H9 (cell line): ENCODE measurements at regions not wholly inside any gene's neighbourhood (a gene's known extent, or its start where the extent isn't known, plus 50 kb on each side); places are given as distances from the start of the nearest gene placed in this dataset.
"Not testable (repeated sequence)": the region's sequence is repeated elsewhere in the genome, so short reads cannot be mapped to it uniquely, and the experiment has no call there.

Source experiments
- DNase-seq: peaks from one replicate; pipeline ENCODE4 v3.0.0-alpha.2; 2017
- H2AFZ ChIP-seq: one replicate; pipeline ENCODE4 v1.6.1; 2013; ENCODE audit warnings: mild to moderate bottlenecking, low read length, control low read depth, moderate library complexity
- H2AK5ac ChIP-seq: 2 replicates; pipeline ENCODE4 v1.6.1; 2013; ENCODE audit warnings: low read length, control low read depth, mixed read lengths; ENCODE audit not compliant: insufficient read length
- H2BK120ac ChIP-seq: one replicate; pipeline ENCODE4 v1.6.1; 2013; ENCODE audit warnings: low read depth, mild to moderate bottlenecking, low read length, control low read depth, inconsistent platforms; ENCODE audit not compliant: poor library complexity, severe bottlenecking
- H2BK12ac ChIP-seq: 2 replicates; pipeline ENCODE4 v1.6.1; 2013; ENCODE audit warnings: low read length, control low read depth, mixed read lengths, low read depth; ENCODE audit not compliant: insufficient read length
- H2BK15ac ChIP-seq: 2 replicates; pipeline ENCODE4 v1.6.1; 2013; ENCODE audit warnings: low read depth, low read length, control low read depth
- H2BK20ac ChIP-seq: one replicate; pipeline ENCODE4 v1.6.1; 2013; ENCODE audit warnings: low read depth, mild to moderate bottlenecking, low read length, control low read depth, inconsistent platforms; ENCODE audit not compliant: poor library complexity, severe bottlenecking
- H2BK5ac ChIP-seq: 2 replicates; pipeline ENCODE4 v1.6.1; 2013; ENCODE audit warnings: low read length, control low read depth, mixed read lengths; ENCODE audit not compliant: insufficient read length
- H3K14ac ChIP-seq: 2 replicates; pipeline ENCODE4 v1.6.1; 2013; ENCODE audit warnings: low read length, control low read depth; ENCODE audit not compliant: insufficient read depth
- H3K18ac ChIP-seq: 2 replicates; pipeline ENCODE4 v1.6.1; 2013; ENCODE audit warnings: low read depth, mild to moderate bottlenecking, mixed read lengths, low read length, control low read depth; ENCODE audit not compliant: insufficient read length
- H3K23ac ChIP-seq: 2 replicates; pipeline ENCODE4 v1.6.1; 2013; ENCODE audit warnings: low read length, control low read depth, mixed read lengths, low read depth; ENCODE audit not compliant: insufficient read length
- H3K23me2 ChIP-seq: 2 replicates; pipeline ENCODE4 v1.6.1; 2013; ENCODE audit warnings: low read depth, mild to moderate bottlenecking, mixed read lengths, low read length, control low read depth; ENCODE audit not compliant: insufficient read length, poor library complexity, severe bottlenecking
- H3K27ac ChIP-seq: 2 replicates; pipeline ENCODE4 v1.5.1; 2013; ENCODE audit warnings: low read length, control low read depth, mixed read lengths, low read depth; ENCODE audit not compliant: insufficient read length
- H3K27me3 ChIP-seq: 2 replicates; pipeline ENCODE4 v1.6.1; 2013; ENCODE audit warnings: low read length, control low read depth, inconsistent platforms; ENCODE audit not compliant: insufficient read depth
- H3K4ac ChIP-seq: 2 replicates; pipeline ENCODE4 v1.6.1; 2013; ENCODE audit warnings: low read depth, mild to moderate bottlenecking, control low read depth, inconsistent platforms, low read length, moderate library complexity
- H3K4me1 ChIP-seq: 2 replicates; pipeline ENCODE4 v1.6.1; 2013; ENCODE audit warnings: low read length, control low read depth, inconsistent platforms; ENCODE audit not compliant: insufficient read depth
- H3K4me2 ChIP-seq: 2 replicates; pipeline ENCODE4 v1.6.1; 2013; ENCODE audit warnings: low read length, control low read depth, mixed read lengths; ENCODE audit not compliant: insufficient read length, insufficient read depth
- H3K56ac ChIP-seq: 2 replicates; pipeline ENCODE4 v1.6.1; 2013; ENCODE audit warnings: low read depth, mild to moderate bottlenecking, mixed read lengths, low read length, control low read depth; ENCODE audit not compliant: insufficient read length
- H3K79me1 ChIP-seq: 2 replicates; pipeline ENCODE4 v1.6.1; 2013; ENCODE audit warnings: low read depth, mild to moderate bottlenecking, moderate library complexity, low read length, control low read depth, inconsistent platforms; ENCODE audit not compliant: insufficient read depth, poor library complexity, severe bottlenecking
- H3K79me2 ChIP-seq: 2 replicates; pipeline ENCODE4 v1.6.1; 2013; ENCODE audit warnings: low read length, control low read depth, inconsistent platforms; ENCODE audit not compliant: insufficient read depth
- H3K9ac ChIP-seq: 2 replicates; pipeline ENCODE4 v1.6.1; 2013; ENCODE audit warnings: low read length, control low read depth, mixed read lengths; ENCODE audit not compliant: insufficient read length; ENCODE audit errors: extremely low read depth
- H3K9me3 ChIP-seq: one replicate; pipeline ENCODE4 v1.6.1; 2013; ENCODE audit warnings: low read depth, low read length, inconsistent platforms; ENCODE audit not compliant: control insufficient read depth
- H3T11ph ChIP-seq: one replicate; pipeline ENCODE4 v1.6.1; 2013; ENCODE audit warnings: mild to moderate bottlenecking, low read length, control low read depth, inconsistent platforms
- H4K20me1 ChIP-seq: one replicate; pipeline ENCODE4 v1.6.1; 2013; ENCODE audit not compliant: control insufficient read depth, insufficient read length, insufficient read depth
- H4K5ac ChIP-seq: 2 replicates; pipeline ENCODE4 v1.6.1; 2013; ENCODE audit warnings: low read depth, mild to moderate bottlenecking, mixed read lengths, low read length, control low read depth; ENCODE audit not compliant: insufficient read length
- H4K8ac ChIP-seq: replicated peaks from 2 replicates; pipeline ENCODE4 v1.6.1; 2013; ENCODE audit warnings: low read length, control low read depth, mixed read lengths, low read depth; ENCODE audit not compliant: insufficient read length
- H4K91ac ChIP-seq: 2 replicates; pipeline ENCODE4 v1.6.1; 2013; ENCODE audit warnings: low read depth, mild to moderate bottlenecking, moderate library complexity, mixed read lengths, low read length, control low read depth; ENCODE audit not compliant: insufficient read length
- H3K27ac Mint-ChIP-seq, 3 experiments: 2 replicates in 2 of 3; 3 replicates in 1 of 3; pipeline ENCODE4 v1.8.0; 2020 to 2021; ENCODE audit warnings: mixed read lengths in 3 of 3, mild to moderate bottlenecking in 1 of 3, moderate library complexity in 1 of 3
- H3K27me3 Mint-ChIP-seq: 2 replicates; pipeline ENCODE4 v1.8.0; 2021; ENCODE audit warnings: low read depth, mild to moderate bottlenecking, moderate library complexity, mixed read lengths
- H3K36me3 Mint-ChIP-seq, 3 experiments: 2 replicates in 2 of 3; 3 replicates in 1 of 3; pipeline ENCODE4 v1.8.0; 2020 to 2021; ENCODE audit warnings: low read depth in 3 of 3, mixed read lengths in 3 of 3; ENCODE audit not compliant: insufficient read depth in 1 of 3
- H3K4me1 Mint-ChIP-seq, 2 experiments: 2 replicates each; pipeline ENCODE4 v1.8.0; 2020; ENCODE audit warnings: mixed read lengths in 2 of 2
- H3K4me3 Mint-ChIP-seq, 2 experiments: 2 replicates in 1 of 2; 3 replicates in 1 of 2; pipeline ENCODE4 v1.8.0; 2020 to 2021; ENCODE audit warnings: mild to moderate bottlenecking in 2 of 2, mixed read lengths in 2 of 2, moderate library complexity in 1 of 2
- H3K9me3 Mint-ChIP-seq, 2 experiments: 2 replicates in 1 of 2; 3 replicates in 1 of 2; pipeline ENCODE4 v1.8.0; 2020; ENCODE audit warnings: mild to moderate bottlenecking in 2 of 2, mixed read lengths in 2 of 2, moderate library complexity in 1 of 2
- CTCF ChIP-seq: fragments of 200-600 bp; sonication (generic); conservative IDR thresholded peaks from 3 replicates; pipeline ENCODE4 v1.8.0; 2021; ENCODE audit warnings: antibody characterized with exemption, mild to moderate bottlenecking
- WGBS: extraction: QIAGEN DNeasy Blood & Tissue Kit; methylation state at CpG from one replicate; pipeline ENCODE4 v1.1.7; 2013; ENCODE audit warnings: missing lambda C conversion rate, low lambda C conversion rate, mixed read lengths; ENCODE audit not compliant: insufficient read length; ENCODE audit errors: extremely low coverage; 5-methylcytosine and 5-hydroxymethylcytosine counted together

DNA sequence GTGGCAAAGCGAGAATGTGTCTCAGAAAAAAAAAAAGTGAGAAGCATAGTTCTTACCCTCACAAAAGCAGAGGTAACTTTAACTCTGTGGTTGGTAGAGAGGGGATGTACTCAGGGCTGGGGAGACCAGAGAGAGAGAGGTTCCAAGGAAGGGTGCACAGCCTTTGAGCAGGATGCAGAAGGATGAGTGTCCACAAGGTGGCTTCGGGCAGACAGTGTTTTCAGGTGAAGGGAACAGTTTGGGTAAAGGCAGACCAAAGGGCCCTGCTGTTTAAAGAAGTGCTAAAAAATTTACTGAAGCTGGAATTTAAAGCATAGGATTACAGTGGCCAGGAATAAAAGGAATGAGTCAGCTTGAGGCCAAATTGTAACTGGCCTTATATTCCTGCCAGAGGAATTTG is 2240.6 kb downstream of the EPHA3 start:
- not testable (repeated sequence) for H3K4me2 ChIP-seq, H3K9ac ChIP-seq, H3K23me2 ChIP-seq, H2AK5ac ChIP-seq, H3K27me3 Mint-ChIP-seq, H2BK5ac ChIP-seq, H3K4ac ChIP-seq, H2AFZ ChIP-seq, H4K8ac ChIP-seq, H3K4me3 Mint-ChIP-seq, H3T11ph ChIP-seq, H3K23ac ChIP-seq, H3K27me3 ChIP-seq, H2BK120ac ChIP-seq, H4K20me1 ChIP-seq, H4K5ac ChIP-seq, H2BK20ac ChIP-seq, H3K79me1 ChIP-seq, H2BK12ac ChIP-seq, H3K27ac Mint-ChIP-seq, H3K4me1 ChIP-seq, H3K18ac ChIP-seq, H3K14ac ChIP-seq, H4K91ac ChIP-seq, H3K4me1 Mint-ChIP-seq, H2BK15ac ChIP-seq, H3K79me2 ChIP-seq, H3K56ac ChIP-seq, H3K27ac ChIP-seq
- DNase-seq: peak; percentile 36
- Mint-ChIP-seq H3K9me3 (peaks cover 80 to 82% of the 10 kb centered on the region in 2 experiments), H3K36me3 (peaks cover 7 to 18% (median 10%) of the 10 kb centered on the region in 3 experiments; a peak in 6 of 7 replicates)
- H3K9me3 ChIP-seq: peaks cover 19% of the 10 kb centered on the region
- no CpG with 5 or more reads among the region's 2 CpGs for WGBS
- TF ChIP-seq CTCF: peak; percentile 33; the same call in 2 of the 3 replicates

- not testable (repeated sequence) for H3K27ac Mint-ChIP-seq, H2BK5ac ChIP-seq, H3K27me3 Mint-ChIP-seq, H3K79me2 ChIP-seq, H3K18ac ChIP-seq, H3K9ac ChIP-seq, H3K4me3 Mint-ChIP-seq, H3K23ac ChIP-seq, H3K23me2 ChIP-seq, H4K8ac ChIP-seq, H4K91ac ChIP-seq, H3K4me1 Mint-ChIP-seq, DNase-seq, H2BK12ac ChIP-seq, H3T11ph ChIP-seq, H4K20me1 ChIP-seq, H2AFZ ChIP-seq, H2BK20ac ChIP-seq, H3K4me2 ChIP-seq, H3K27me3 ChIP-seq, H2BK120ac ChIP-seq, H3K4me1 ChIP-seq, H3K27ac ChIP-seq, H4K5ac ChIP-seq, H2BK15ac ChIP-seq, H2AK5ac ChIP-seq, H3K14ac ChIP-seq, H3K4ac ChIP-seq, H3K79me1 ChIP-seq, H3K56ac ChIP-seq
- H3K9me3 ChIP-seq: peaks cover 23% of the 10 kb centered on the region
- Mint-ChIP-seq H3K36me3 (peaks cover 7 to 15% (median 13%) of the 10 kb centered on the region in 3 experiments; a peak in 6 of 7 replicates), H3K9me3 (peaks cover 75 to 79% of the 10 kb centered on the region in 2 experiments)
- WGBS: no CpG with 5 or more reads among the region's 1 CpG
Observed at GRCh38 chr3:91349072-91349471, 2241.7 kb downstream of the EPHA3 start.
